H1 (cell line): ENCODE measurements at regions not wholly inside any gene's neighbourhood (a gene's known extent, or its start where the extent isn't known, plus 50 kb on each side); places are given as distances from the start of the nearest gene placed in this dataset.
"Not testable (repeated sequence)": the region's sequence is repeated elsewhere in the genome, so short reads cannot be mapped to it uniquely, and the experiment has no call there.

Source experiments
- CTCF ChIA-PET: fragments of 300-600 bp; sonication (Branson Sonifier 250); formaldehyde crosslinking; loops from one replicate; lab custom pipeline; 2021; ENCODE audit not compliant: partially characterized antibody; lab: Charles Lee
- POLR2A ChIA-PET: fragments of 300-600 bp; sonication (Branson Sonifier 250); formaldehyde crosslinking; loops from one replicate; lab custom pipeline; 2021; ENCODE audit warnings: inconsistent platforms; ENCODE audit not compliant: partially characterized antibody; lab: Charles Lee
- DNase-seq, 2 experiments: peaks; one replicate each; pipeline versions ENCODE4 v3.0.0 to v3.0.0-alpha.2; 2010 to 2022; ENCODE audit warnings: low spot score in 2 of 2, low read depth in 1 of 2, mixed read lengths in 1 of 2
- FAIRE-seq: peaks from 2 replicates; lab custom pipeline; 2011; peaks lifted over from hg19 to GRCh38; lab: Jason Lieb, UNC
- H2AFZ ChIP-seq: 2 replicates; pipeline ENCODE4 v1.8.1; 2012; ENCODE audit warnings: low read length, inconsistent platforms
- H2AK5ac ChIP-seq: 2 replicates; pipeline ENCODE4 v1.6.1; 2013; ENCODE audit warnings: low read depth, low read length
- H2BK120ac ChIP-seq: replicated peaks from 2 replicates; pipeline ENCODE3; 2013; ENCODE audit warnings: low read depth, low read length, inconsistent platforms
- H2BK12ac ChIP-seq: 2 replicates; pipeline ENCODE4 v1.6.1; 2013; ENCODE audit warnings: low read depth, low read length
- H2BK15ac ChIP-seq: 2 replicates; pipeline ENCODE4 v1.6.1; 2013; ENCODE audit warnings: low read length
- H2BK20ac ChIP-seq: 2 replicates; pipeline ENCODE4 v1.6.1; 2013; ENCODE audit warnings: low read length
- H2BK5ac ChIP-seq: 2 replicates; pipeline ENCODE4 v1.6.1; 2013; ENCODE audit warnings: low read depth, low read length
- H3K14ac ChIP-seq: 2 replicates; pipeline ENCODE4 v1.6.1; 2013; ENCODE audit warnings: inconsistent platforms; ENCODE audit not compliant: insufficient read length
- H3K18ac ChIP-seq: 2 replicates; pipeline ENCODE4 v1.6.1; 2013; ENCODE audit warnings: low read length; ENCODE audit errors: extremely low read depth
- H3K23ac ChIP-seq: 2 replicates; pipeline ENCODE4 v1.6.1; 2013; ENCODE audit warnings: inconsistent platforms; ENCODE audit not compliant: insufficient read length
- H3K23me2 ChIP-seq: 2 replicates; pipeline ENCODE4 v1.6.1; 2013; ENCODE audit warnings: low read depth, low read length
- H3K27ac ChIP-seq: 2 replicates; pipeline ENCODE4 v1.6.1; 2011; ENCODE audit warnings: low read depth, low read length, inconsistent platforms
- H3K27me3 ChIP-seq, 4 experiments: replicated peaks in 1 of 4; 1 replicate in 1 of 4; 2 replicates in 3 of 4; pipeline versions ENCODE4 v1.6.1 to v1.8.1; 2011 to 2013; ENCODE audit warnings: low read length in 3 of 4, mild to moderate bottlenecking in 3 of 4, inconsistent platforms in 2 of 4, mixed read lengths in 2 of 4, moderate library complexity in 1 of 4; ENCODE audit not compliant: control insufficient read depth in 3 of 4, insufficient read depth in 3 of 4; ENCODE audit errors: extremely low read depth in 1 of 4
- H3K36me3 ChIP-seq, 4 experiments: 2 replicates each; pipeline versions ENCODE4 v1.6.1 to v1.8.1; 2011 to 2013; ENCODE audit warnings: mild to moderate bottlenecking in 4 of 4, low read length in 3 of 4, moderate library complexity in 2 of 4, control low read depth in 1 of 4, inconsistent platforms in 1 of 4; ENCODE audit not compliant: insufficient read depth in 4 of 4, control insufficient read depth in 2 of 4
- H3K4ac ChIP-seq: replicated peaks from 2 replicates; pipeline ENCODE3; 2013; ENCODE audit warnings: low read length, low read depth, mixed read lengths, inconsistent platforms; ENCODE audit not compliant: insufficient read length
- H3K4me1 ChIP-seq, 4 experiments: replicated peaks in 1 of 4; 1 replicate in 1 of 4; 2 replicates in 3 of 4; pipeline versions ENCODE4 v1.6.1 to v1.8.1; 2011 to 2013; ENCODE audit warnings: low read length in 3 of 4, inconsistent platforms in 2 of 4, mixed read lengths in 1 of 4; ENCODE audit not compliant: insufficient read depth in 4 of 4, control insufficient read depth in 3 of 4
- H3K4me2 ChIP-seq, 2 experiments: 2 replicates each; pipeline versions ENCODE4 v1.6.1 to v1.8.1; 2011 to 2013; ENCODE audit warnings: low read depth in 2 of 2, low read length in 2 of 2, control low read depth in 1 of 2, inconsistent platforms in 1 of 2, mild to moderate bottlenecking in 1 of 2; ENCODE audit not compliant: insufficient read depth in 1 of 2
- H3K4me3 ChIP-seq, 4 experiments: fragments of 200-600, 300-600 bp in 1 of 4; sonication (generic), shearing (Covaris generic), sonication (Bioruptor Twin) in 1 of 4; 2 replicates each; pipeline versions ENCODE4 v1.5.1 to v1.8.1; 2011 to 2016; ENCODE audit warnings: low read length in 4 of 4, low read depth in 3 of 4, control low read depth in 2 of 4, inconsistent platforms in 2 of 4, mild to moderate bottlenecking in 2 of 4, mixed read lengths in 1 of 4, moderate library complexity in 1 of 4; ENCODE audit not compliant: insufficient read depth in 2 of 4; ENCODE audit errors: extremely low read depth in 1 of 4
- H3K56ac ChIP-seq: replicated peaks from 2 replicates; pipeline ENCODE3; 2013; ENCODE audit warnings: low read depth, mild to moderate bottlenecking, mixed read lengths, low read length, inconsistent platforms; ENCODE audit not compliant: insufficient read length
- H3K79me1 ChIP-seq: 2 replicates; pipeline ENCODE4 v1.6.1; 2013; ENCODE audit warnings: low read depth, low read length, control low read depth
- H3K79me2 ChIP-seq, 2 experiments: 2 replicates each; pipeline versions ENCODE4 v1.6.1 to v1.8.1; 2012 to 2013; ENCODE audit warnings: low read length in 2 of 2, mild to moderate bottlenecking in 2 of 2, inconsistent platforms in 1 of 2; ENCODE audit not compliant: insufficient read depth in 2 of 2, control insufficient read depth in 1 of 2
- H3K9ac ChIP-seq, 4 experiments: replicated peaks in 1 of 4; 1 replicate in 1 of 4; 2 replicates in 3 of 4; pipeline versions ENCODE4 v1.6.1 to v1.8.1; 2011 to 2013; ENCODE audit warnings: low read depth in 3 of 4, low read length in 3 of 4, control low read depth in 2 of 4, mild to moderate bottlenecking in 2 of 4, moderate library complexity in 2 of 4, inconsistent platforms in 1 of 4; ENCODE audit errors: extremely low read depth in 1 of 4
- H3K9me3 ChIP-seq, 2 experiments: 2 replicates each; pipeline versions ENCODE4 v1.6.1 to v1.8.1; 2012 to 2013; ENCODE audit warnings: mild to moderate bottlenecking in 2 of 2, moderate library complexity in 2 of 2, control low read depth in 1 of 2, inconsistent platforms in 1 of 2, low read depth in 1 of 2, low read length in 1 of 2, mixed read lengths in 1 of 2; ENCODE audit not compliant: insufficient read depth in 2 of 2
- H4K20me1 ChIP-seq, 2 experiments: replicated peaks in 1 of 2; 2 replicates each; pipeline versions ENCODE3 to v1.8.1; 2011 to 2013; ENCODE audit warnings: inconsistent platforms in 2 of 2, low read length in 2 of 2, mild to moderate bottlenecking in 1 of 2; ENCODE audit not compliant: insufficient read depth in 2 of 2, control insufficient read depth in 1 of 2
- H4K5ac ChIP-seq: 2 replicates; pipeline ENCODE4 v1.6.1; 2013; ENCODE audit warnings: low read length, low read depth, mixed read lengths, inconsistent platforms; ENCODE audit not compliant: insufficient read length
- H4K8ac ChIP-seq: 2 replicates; pipeline ENCODE4 v1.8.0; 2013; ENCODE audit warnings: mild to moderate bottlenecking, moderate library complexity, low read length, inconsistent platforms; ENCODE audit not compliant: insufficient read depth; ENCODE audit errors: extremely low read depth
- H4K91ac ChIP-seq: replicated peaks from 2 replicates; pipeline ENCODE3; 2013; ENCODE audit warnings: low read length, mixed read lengths, inconsistent platforms; ENCODE audit not compliant: insufficient read length
- WGBS, 2 experiments: shearing (Covaris generic) in 1 of 2; methylation state at CpG; one replicate each; pipeline versions ENCODE4 v1.1.6 to v1.1.7; 2013 to 2015; ENCODE audit warnings: low lambda C conversion rate in 2 of 2, mixed read lengths in 2 of 2, inconsistent platforms in 1 of 2, low coverage in 1 of 2, missing lambda C conversion rate in 1 of 2; ENCODE audit not compliant: insufficient replicate concordance in 2 of 2, insufficient coverage in 1 of 2, insufficient read length in 1 of 2; ENCODE audit errors: extremely low coverage in 1 of 2, missing lambda C conversion rate in 1 of 2; 5-methylcytosine and 5-hydroxymethylcytosine counted together

GRCh38 chrX:39702636-39703035 lies 395.1 kb downstream of the BCOR start:
- H2BK15ac ChIP-seq, CTCF ChIA-PET, FAIRE-seq, H3K14ac ChIP-seq, H3K79me1 ChIP-seq, POLR2A ChIA-PET, H2AFZ ChIP-seq, H3K23ac ChIP-seq, H2BK20ac ChIP-seq, H3K4me1 ChIP-seq, H3K27me3 ChIP-seq, H4K20me1 ChIP-seq, H3K9me3 ChIP-seq, H3K56ac ChIP-seq, H3K4ac ChIP-seq, DNase-seq, H3K36me3 ChIP-seq, H3K27ac ChIP-seq, H2BK5ac ChIP-seq, H3K9ac ChIP-seq, H3K4me2 ChIP-seq, H2BK12ac ChIP-seq, H2AK5ac ChIP-seq, H3K4me3 ChIP-seq, H2BK120ac ChIP-seq, H3K18ac ChIP-seq, H4K8ac ChIP-seq, H3K23me2 ChIP-seq, H4K5ac ChIP-seq, H4K91ac ChIP-seq, H3K79me2 ChIP-seq: not testable (repeated sequence)
- 100% methylated on average over 5 of the region's 5 CpGs; no CpG with 5 or more reads in 1 of the 2 experiments for WGBS, 2 experiments
